HEK293 (cell line): ENCODE measurements at regions not wholly inside any gene's neighbourhood (a gene's known extent, or its start where the extent isn't known, plus 50 kb on each side); places are given as distances from the start of the nearest gene placed in this dataset.

Source experiments
- CTCF ChIA-PET: fragments of 350-600 bp; formaldehyde crosslinking; extraction: SDS; loops from one replicate; lab custom pipeline; 2021; ENCODE audit warnings: antibody characterized with exemption; lab: Yijun Ruan, JAX
- POLR2A ChIA-PET: fragments of 300-600 bp; formaldehyde crosslinking; extraction: SDS; loops from one replicate; lab custom pipeline; 2020; ENCODE audit warnings: antibody characterized with exemption, inconsistent platforms; lab: Yijun Ruan, JAX
- H3K27ac ChIP-seq: fragments of 200-500 bp; sonication (Bioruptor generic); 2 replicates; pipeline ENCODE4 v1.5.1; 2014; ENCODE audit warnings: low read depth, low read length, control low read depth, inconsistent platforms; ENCODE audit errors: extremely low read depth
- H3K36me3 ChIP-seq, 2 experiments: fragments of 200-500 bp in 1 of 2; sonication (Bioruptor generic) in 1 of 2; 1 replicate in 1 of 2; 2 replicates in 1 of 2; pipeline ENCODE4 v1.5.1; 2014 to 2017; ENCODE audit warnings: inconsistent platforms in 2 of 2, low read length in 2 of 2; ENCODE audit not compliant: control insufficient read depth in 2 of 2, insufficient read depth in 1 of 2
- H3K4me1 ChIP-seq: fragments of 200-500 bp; sonication (Bioruptor generic); 2 replicates; pipeline ENCODE4 v1.5.1; 2014; ENCODE audit warnings: mild to moderate bottlenecking, low read length, inconsistent platforms; ENCODE audit not compliant: control insufficient read depth, insufficient read depth
- H3K4me3 ChIP-seq: 2 replicates; pipeline ENCODE4 v1.5.1; 2011; ENCODE audit warnings: low read depth, mild to moderate bottlenecking, control low read depth, low read length, moderate library complexity
- H3K9me3 ChIP-seq: fragments of 200-500 bp; sonication (Bioruptor generic); 2 replicates; pipeline ENCODE4 v1.5.1; 2014; ENCODE audit warnings: low read depth, low read length, inconsistent platforms; ENCODE audit not compliant: control insufficient read depth, insufficient read depth
- GLI4 ChIP-seq: fragments of 450-650 bp; formaldehyde crosslinking; IDR thresholded peaks from 2 replicates; pipeline ENCODE4 v1.5.1; 2016; ENCODE audit warnings: missing biosample characterization, missing genetic modification characterization
- HOXA7 ChIP-seq: sonication (generic); formaldehyde crosslinking; IDR thresholded peaks from 2 replicates; pipeline ENCODE4 v1.8.1; 2022; ENCODE audit warnings: missing genetic modification reagents, borderline replicate concordance
- HOXC10 ChIP-seq: sonication (generic); formaldehyde crosslinking; IDR thresholded peaks from 2 replicates; pipeline ENCODE4 v1.8.1; 2023; ENCODE audit warnings: mild to moderate bottlenecking, missing genetic modification reagents
- INSM2 ChIP-seq: fragments of 450-650 bp; formaldehyde crosslinking; IDR thresholded peaks from 2 replicates; pipeline ENCODE4 v1.5.1; 2016; ENCODE audit warnings: missing biosample characterization, missing genetic modification characterization
- KLF10 ChIP-seq: fragments of 450-650 bp; IDR thresholded peaks from 2 replicates; pipeline ENCODE4 v1.5.1; 2018; ENCODE audit warnings: missing biosample characterization, mild to moderate bottlenecking, missing genetic modification characterization
- MEIS1 ChIP-seq: sonication (generic); formaldehyde crosslinking; IDR thresholded peaks from 2 replicates; pipeline ENCODE4 v1.8.1; 2022; ENCODE audit warnings: missing genetic modification reagents, mild to moderate bottlenecking, borderline replicate concordance
- MZF1 ChIP-seq: fragments of 450-650 bp; formaldehyde crosslinking; IDR thresholded peaks from 2 replicates; pipeline ENCODE4 v1.5.1; 2017; ENCODE audit warnings: missing biosample characterization, missing genetic modification characterization, borderline replicate concordance
- PRDM2 ChIP-seq: fragments of 450-650 bp; formaldehyde crosslinking; IDR thresholded peaks from 2 replicates; pipeline ENCODE4 v1.5.1; 2016; ENCODE audit warnings: missing biosample characterization, missing genetic modification characterization, borderline replicate concordance
- SALL2 ChIP-seq: fragments of 450-650 bp; formaldehyde crosslinking; IDR thresholded peaks from 2 replicates; pipeline ENCODE4 v1.5.0; 2017; ENCODE audit warnings: missing biosample characterization, mild to moderate bottlenecking, missing genetic modification characterization, borderline replicate concordance
- WT1 ChIP-seq: fragments of 450-650 bp; formaldehyde crosslinking; IDR thresholded peaks from 2 replicates; pipeline ENCODE4 v1.5.1; 2016; ENCODE audit warnings: missing biosample characterization, missing genetic modification characterization
- ZBTB48 ChIP-seq: fragments of 450-650 bp; formaldehyde crosslinking; IDR thresholded peaks from 2 replicates; pipeline ENCODE4 v1.5.1; 2016; ENCODE audit warnings: missing biosample characterization, missing genetic modification characterization
- ZBTB7A ChIP-seq: fragments of 450-650 bp; formaldehyde crosslinking; IDR thresholded peaks from 2 replicates; pipeline ENCODE4 v1.5.1; 2016; ENCODE audit warnings: low read depth, missing biosample characterization, missing genetic modification characterization
- ZBTB8A ChIP-seq: fragments of 450-650 bp; formaldehyde crosslinking; IDR thresholded peaks from 2 replicates; pipeline ENCODE4 v1.5.1; 2016; ENCODE audit warnings: missing biosample characterization, missing genetic modification characterization
- ZNF121 ChIP-seq: fragments of 450-650 bp; formaldehyde crosslinking; IDR thresholded peaks from 2 replicates; pipeline ENCODE4 v1.5.1; 2016; ENCODE audit warnings: missing biosample characterization, missing genetic modification characterization
- ZNF146 ChIP-seq: fragments of 450-650 bp; formaldehyde crosslinking; IDR thresholded peaks from 2 replicates; pipeline ENCODE4 v1.5.1; 2016; ENCODE audit warnings: missing biosample characterization, missing genetic modification characterization
- ZNF148 ChIP-seq: fragments of 450-650 bp; formaldehyde crosslinking; IDR thresholded peaks from 2 replicates; pipeline ENCODE4 v1.5.0; 2017; ENCODE audit warnings: missing biosample characterization, missing genetic modification characterization, borderline replicate concordance
- ZNF157 ChIP-seq: fragments of 450-650 bp; formaldehyde crosslinking; IDR thresholded peaks from 2 replicates; pipeline ENCODE4 v1.5.1; 2016; ENCODE audit warnings: missing biosample characterization, missing genetic modification characterization
- ZNF16 ChIP-seq: fragments of 450-650 bp; formaldehyde crosslinking; IDR thresholded peaks from 2 replicates; pipeline ENCODE4 v1.5.1; 2016; ENCODE audit warnings: low read depth, missing biosample characterization, missing genetic modification characterization
- ZNF341 ChIP-seq: fragments of 450-650 bp; formaldehyde crosslinking; IDR thresholded peaks from 2 replicates; pipeline ENCODE4; 2016; ENCODE audit warnings: low read depth, missing biosample characterization, missing genetic modification characterization
- ZNF423 ChIP-seq: fragments of 450-650 bp; formaldehyde crosslinking; IDR thresholded peaks from 2 replicates; pipeline ENCODE4 v1.5.1; 2016; ENCODE audit warnings: missing biosample characterization, missing genetic modification characterization
- ZNF426 ChIP-seq: fragments of 450-650 bp; formaldehyde crosslinking; IDR thresholded peaks from 2 replicates; pipeline ENCODE4 v1.5.1; 2017; ENCODE audit warnings: missing biosample characterization, missing genetic modification characterization, mild to moderate bottlenecking, inconsistent platforms, moderate library complexity
- ZNF514 ChIP-seq: fragments of 450-650 bp; formaldehyde crosslinking; IDR thresholded peaks from 2 replicates; pipeline ENCODE4 v1.5.1; 2016; ENCODE audit warnings: missing biosample characterization, missing genetic modification characterization
- ZNF585B ChIP-seq: fragments of 450-650 bp; formaldehyde crosslinking; IDR thresholded peaks from 2 replicates; pipeline ENCODE4 v1.5.1; 2016; ENCODE audit warnings: missing biosample characterization, missing genetic modification characterization
- ZNF623 ChIP-seq: fragments of 450-650 bp; formaldehyde crosslinking; IDR thresholded peaks from 2 replicates; pipeline ENCODE4 v1.5.1; 2016; ENCODE audit warnings: missing biosample characterization, missing genetic modification characterization
- ZNF830 ChIP-seq: fragments of 450-650 bp; IDR thresholded peaks from 2 replicates; pipeline ENCODE4 v1.5.0; 2018; ENCODE audit warnings: missing biosample characterization, missing genetic modification characterization, low read depth, mild to moderate bottlenecking, moderate library complexity
- ZSCAN16 ChIP-seq: fragments of 450-650 bp; formaldehyde crosslinking; IDR thresholded peaks from 2 replicates; pipeline ENCODE4 v1.5.1; 2016; ENCODE audit warnings: missing biosample characterization, missing genetic modification characterization
- ZSCAN23 ChIP-seq: fragments of 450-650 bp; formaldehyde crosslinking; IDR thresholded peaks from 2 replicates; pipeline ENCODE4 v1.5.1; 2016; ENCODE audit warnings: missing biosample characterization, missing genetic modification characterization

GRCh38 chr15:85954586-85954985, 125.1 kb upstream of the AGBL1 start:
- H3K27ac ChIP-seq = no peak overlapping the region
- TF ChIP-seq MZF1 (tag by site-specific recombination) (no peak), ZBTB8A (tag by site-specific recombination) (no peak), ZNF423 (tag by site-specific recombination) (no peak), ZNF157 (tag by site-specific recombination) (no peak), SALL2 (no peak), WT1 (tag by site-specific recombination) (no peak), ZNF585B (tag by site-specific recombination) (no peak), ZNF148 (tag by site-specific recombination) (no peak), INSM2 (tag by site-specific recombination) (no peak), ZNF514 (tag by site-specific recombination) (no peak), HOXC10 (CRISPR knock-in tag) (no peak), ZNF146 (tag by site-specific recombination) (no peak), ZNF426 (tag by site-specific recombination) (no peak), PRDM2 (tag by site-specific recombination) (no peak)
- CTCF ChIA-PET = interaction anchor here (2.2 kb wide), 1 partner anchor 96 kb away, joined by 5 read pairs; no protein-coding TSS in a partner anchor
- H3K4me3 ChIP-seq = no peak overlapping the region
- no peaks in the 10 kb centered on the region for H3K9me3 ChIP-seq
- no peaks in the 10 kb centered on the region for H3K36me3 ChIP-seq
- POLR2A ChIA-PET = no interaction called here
- H3K4me1 ChIP-seq = no peaks in the 10 kb centered on the region

GRCh38 chr15:85955501-85956391, 123.9 kb upstream of the AGBL1 start:
- ChIA-PET CTCF (no interaction called here), POLR2A (no interaction called here)
- Histone ChIP-seq H3K4me3 (no peak overlapping the region), H3K27ac (no peak overlapping the region), H3K9me3 (no peaks in the 10 kb centered on the region), H3K4me1 (no peaks in the 10 kb centered on the region), H3K36me3 (no peaks in the 10 kb centered on the region)
- no peak for TF ChIP-seq HOXA7 (CRISPR knock-in tag)
- no peak for TF ChIP-seq KLF10 (tag by site-specific recombination)
- TF ChIP-seq ZBTB48 (tag by site-specific recombination) = no peak
- no peak for TF ChIP-seq ZNF121
- no peak for TF ChIP-seq ZSCAN16 (tag by site-specific recombination)
- no peak for TF ChIP-seq GLI4 (tag by site-specific recombination)
- TF ChIP-seq ZNF623 (tag by site-specific recombination) = no peak
- no peak for TF ChIP-seq ZSCAN23 (tag by site-specific recombination)
- TF ChIP-seq MEIS1 (CRISPR knock-in tag) = no peak
- no peak for TF ChIP-seq ZNF830
- no peak for TF ChIP-seq ZBTB7A (tag by site-specific recombination)
- no peak for TF ChIP-seq ZNF16 (tag by site-specific recombination)
- TF ChIP-seq ZNF341 (tag by site-specific recombination) = no peak
